Stimulated activated naive CD8-positive, alpha-beta T cell treated with anti-CD3 and anti-CD28 coated beads, Interleukin-15, Interleukin-2, amounts not matched to agents 100 ng/mL and 50 ng/mL, for 24 hours (primary cell): ENCODE measurements at regions not wholly inside any gene's neighbourhood (a gene's known extent, or its start where the extent isn't known, plus 50 kb on each side); places are given as distances from the start of the nearest gene placed in this dataset.

Experiments used
- H3K27ac Mint-ChIP-seq: one replicate; pipeline ENCODE4 v1.8.0; 2021; ENCODE audit warnings: mild to moderate bottlenecking, mixed read lengths
- H3K27me3 Mint-ChIP-seq: one replicate; pipeline ENCODE4 v1.8.0; 2021; ENCODE audit warnings: mixed read lengths
- H3K36me3 Mint-ChIP-seq: one replicate; pipeline ENCODE4 v1.8.0; 2021; ENCODE audit warnings: low read depth, mixed read lengths
- H3K4me1 Mint-ChIP-seq: one replicate; pipeline ENCODE4 v1.8.0; 2021; ENCODE audit warnings: low read depth, mixed read lengths
- H3K4me3 Mint-ChIP-seq: one replicate; pipeline ENCODE4 v1.8.0; 2021; ENCODE audit warnings: mild to moderate bottlenecking, mixed read lengths
- H3K9me3 Mint-ChIP-seq: one replicate; pipeline ENCODE4 v1.8.0; 2021; ENCODE audit warnings: mixed read lengths

GRCh38 chr14:97031530-97031929 lies 234.3 kb downstream of the VRK1 start:
- H3K27me3 Mint-ChIP-seq, result peaks cover 47% of the 10 kb centered on the region
- H3K4me1 Mint-ChIP-seq, result peaks cover 5% of the 10 kb centered on the region
- peaks cover 3% of the 10 kb centered on the region for H3K36me3 Mint-ChIP-seq
- H3K4me3 Mint-ChIP-seq, result no peak overlapping the region
- H3K27ac Mint-ChIP-seq, result no peak overlapping the region
- H3K9me3 Mint-ChIP-seq, result peaks cover 3% of the 10 kb centered on the region

GRCh38 chr14:97033556-97034081 lies 236.4 kb downstream of the VRK1 start:
- peaks cover 3% of the 10 kb centered on the region for H3K36me3 Mint-ChIP-seq
- H3K27ac Mint-ChIP-seq, result no peak overlapping the region
- peaks cover 40% of the 10 kb centered on the region for H3K27me3 Mint-ChIP-seq
- peak overlapping the region; percentile 5 for H3K4me3 Mint-ChIP-seq
- H3K9me3 Mint-ChIP-seq, result peaks cover 3% of the 10 kb centered on the region
- H3K4me1 Mint-ChIP-seq, result peaks cover 5% of the 10 kb centered on the region

DNA sequence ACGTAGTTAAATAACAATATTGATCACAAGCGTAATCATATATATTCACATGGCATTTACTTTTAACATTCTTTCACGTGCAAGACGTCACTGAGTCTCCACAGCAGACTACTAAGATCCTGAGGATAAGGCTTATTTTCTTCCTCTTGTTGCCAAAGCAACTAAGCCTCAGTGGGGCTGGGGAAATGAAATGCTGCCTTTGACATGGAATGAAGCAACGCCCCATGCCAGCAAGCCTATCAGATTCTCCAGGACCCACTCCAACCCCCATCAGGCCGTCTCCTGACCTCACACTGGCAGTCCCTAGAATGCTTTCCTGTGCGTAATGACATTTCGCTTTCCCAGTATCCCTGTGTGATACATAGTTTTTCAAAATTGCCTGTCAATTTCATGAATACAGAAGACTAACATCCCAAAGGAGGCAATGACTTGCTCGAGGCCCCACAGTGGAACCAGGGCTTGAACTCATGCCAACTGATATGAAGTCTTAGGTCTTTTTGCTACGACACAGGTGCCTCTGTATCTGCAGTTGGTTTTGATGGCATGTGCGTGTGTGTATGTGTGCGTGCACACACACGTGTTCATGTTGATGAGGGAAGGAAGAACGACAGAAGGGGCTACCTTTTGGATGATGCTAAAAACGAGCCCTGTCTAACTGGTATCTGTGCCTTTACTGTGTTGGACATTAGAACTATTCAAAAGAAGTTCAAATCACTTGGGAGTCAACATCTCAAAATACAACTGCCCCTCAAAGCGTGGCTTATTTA lies 239.1 kb downstream of the VRK1 start:
- H3K27me3 Mint-ChIP-seq, result peaks cover 37% of the 10 kb centered on the region

GRCh38 chr14:97039717-97040363 lies 242.7 kb downstream of the VRK1 start:
- Mint-ChIP-seq H3K36me3 (no peaks in the 10 kb centered on the region), H3K27ac (no peak overlapping the region), H3K4me1 (no peaks in the 10 kb centered on the region), H3K4me3 (no peak overlapping the region), H3K9me3 (peaks cover 15% of the 10 kb centered on the region), H3K27me3 (peaks cover 13% of the 10 kb centered on the region)

More for the DNA sequence above, 239.1 kb downstream of the VRK1 start:
- Mint-ChIP-seq H3K27ac (no peak overlapping the region), H3K4me3 (no peak overlapping the region), H3K4me1 (peaks cover 5% of the 10 kb centered on the region), H3K9me3 (peaks cover 12% of the 10 kb centered on the region), H3K36me3 (peaks cover 3% of the 10 kb centered on the region)

GRCh38 chr14:97046967-97047366 lies 249.8 kb downstream of the VRK1 start:
- H3K4me1 Mint-ChIP-seq, result no peaks in the 10 kb centered on the region
- no peak overlapping the region for H3K4me3 Mint-ChIP-seq
- no peak overlapping the region for H3K27ac Mint-ChIP-seq
- H3K36me3 Mint-ChIP-seq, result no peaks in the 10 kb centered on the region
- H3K9me3 Mint-ChIP-seq, result peaks cover 2% of the 10 kb centered on the region
- H3K27me3 Mint-ChIP-seq, result peaks cover 5% of the 10 kb centered on the region

DNA sequence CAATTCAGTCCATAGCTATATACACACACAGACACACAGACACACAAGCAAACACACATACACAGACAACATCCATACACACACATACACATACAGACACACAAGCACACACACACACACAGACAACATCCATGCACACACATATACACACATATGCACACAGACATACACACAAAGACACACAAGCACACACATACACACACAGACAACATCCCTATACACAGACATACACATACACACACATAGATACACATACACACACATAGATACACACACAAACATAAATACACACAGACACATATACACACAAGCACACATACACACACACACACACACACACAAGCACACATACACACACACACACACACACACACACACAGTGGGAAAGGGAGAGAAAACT lies 254.8 kb downstream of the VRK1 start:
- H3K9me3 Mint-ChIP-seq, result no peaks in the 10 kb centered on the region
- no peaks in the 10 kb centered on the region for H3K36me3 Mint-ChIP-seq
- no peaks in the 10 kb centered on the region for H3K4me1 Mint-ChIP-seq
- H3K4me3 Mint-ChIP-seq, result no peak overlapping the region
- H3K27me3 Mint-ChIP-seq, result no peaks in the 10 kb centered on the region
- H3K27ac Mint-ChIP-seq, result no peak overlapping the region

GRCh38 chr14:97053941-97054340 lies 256.8 kb downstream of the VRK1 start:
- H3K4me1 Mint-ChIP-seq, result no peaks in the 10 kb centered on the region
- no peak overlapping the region for H3K27ac Mint-ChIP-seq
- no peaks in the 10 kb centered on the region for H3K9me3 Mint-ChIP-seq
- no peaks in the 10 kb centered on the region for H3K27me3 Mint-ChIP-seq
- H3K36me3 Mint-ChIP-seq, result no peaks in the 10 kb centered on the region
- H3K4me3 Mint-ChIP-seq, result no peak overlapping the region

DNA sequence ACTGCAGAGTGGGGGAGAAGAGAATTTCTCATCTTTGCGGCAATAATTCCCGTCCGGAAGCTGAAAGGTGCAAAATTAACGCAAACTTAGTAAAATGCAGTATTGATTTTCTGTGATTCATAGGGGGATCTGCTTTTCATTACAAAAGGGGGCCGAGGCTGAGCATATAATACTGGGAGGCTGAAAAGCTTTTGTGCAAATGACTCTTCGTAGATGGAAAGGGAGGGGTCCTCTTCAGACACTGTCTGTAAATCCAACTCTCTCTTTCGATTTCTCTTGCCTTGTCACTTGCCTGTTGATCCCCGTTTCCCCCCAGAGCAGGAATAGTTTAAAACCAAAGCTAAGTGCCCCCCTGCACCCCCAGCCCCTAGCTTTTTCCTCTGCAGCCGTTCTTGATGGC lies 258.2 kb downstream of the VRK1 start:
- Mint-ChIP-seq H3K4me3 (no peak overlapping the region), H3K9me3 (no peaks in the 10 kb centered on the region), H3K4me1 (no peaks in the 10 kb centered on the region)

DNA sequence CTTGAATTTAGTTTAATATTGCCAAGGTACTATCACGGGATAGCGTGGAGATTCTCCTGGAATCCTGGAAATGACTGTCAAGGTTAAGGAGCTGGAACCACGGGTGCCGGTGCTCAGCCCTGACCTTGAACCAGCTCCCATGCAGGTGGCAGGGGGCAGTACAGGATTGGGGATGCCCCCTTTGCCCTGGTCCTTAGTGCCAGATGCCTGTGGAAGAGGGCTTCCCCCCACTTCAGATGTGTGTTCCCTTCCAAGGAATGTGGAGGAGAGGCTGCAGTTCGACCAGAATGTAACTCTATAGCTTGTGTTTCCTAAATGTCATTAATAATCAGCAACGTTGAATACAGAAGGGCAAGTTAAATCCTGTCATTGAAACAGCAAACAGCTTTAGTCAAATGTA lies 258.9 kb downstream of the VRK1 start:
- Mint-ChIP-seq H3K27me3 (no peaks in the 10 kb centered on the region), H3K9me3 (no peaks in the 10 kb centered on the region), H3K4me3 (no peak overlapping the region), H3K36me3 (no peaks in the 10 kb centered on the region), H3K27ac (no peak overlapping the region), H3K4me1 (no peaks in the 10 kb centered on the region)

More for the DNA sequence above, 258.2 kb downstream of the VRK1 start:
- H3K27ac Mint-ChIP-seq, result no peak overlapping the region
- H3K36me3 Mint-ChIP-seq, result no peaks in the 10 kb centered on the region
- no peaks in the 10 kb centered on the region for H3K27me3 Mint-ChIP-seq

DNA sequence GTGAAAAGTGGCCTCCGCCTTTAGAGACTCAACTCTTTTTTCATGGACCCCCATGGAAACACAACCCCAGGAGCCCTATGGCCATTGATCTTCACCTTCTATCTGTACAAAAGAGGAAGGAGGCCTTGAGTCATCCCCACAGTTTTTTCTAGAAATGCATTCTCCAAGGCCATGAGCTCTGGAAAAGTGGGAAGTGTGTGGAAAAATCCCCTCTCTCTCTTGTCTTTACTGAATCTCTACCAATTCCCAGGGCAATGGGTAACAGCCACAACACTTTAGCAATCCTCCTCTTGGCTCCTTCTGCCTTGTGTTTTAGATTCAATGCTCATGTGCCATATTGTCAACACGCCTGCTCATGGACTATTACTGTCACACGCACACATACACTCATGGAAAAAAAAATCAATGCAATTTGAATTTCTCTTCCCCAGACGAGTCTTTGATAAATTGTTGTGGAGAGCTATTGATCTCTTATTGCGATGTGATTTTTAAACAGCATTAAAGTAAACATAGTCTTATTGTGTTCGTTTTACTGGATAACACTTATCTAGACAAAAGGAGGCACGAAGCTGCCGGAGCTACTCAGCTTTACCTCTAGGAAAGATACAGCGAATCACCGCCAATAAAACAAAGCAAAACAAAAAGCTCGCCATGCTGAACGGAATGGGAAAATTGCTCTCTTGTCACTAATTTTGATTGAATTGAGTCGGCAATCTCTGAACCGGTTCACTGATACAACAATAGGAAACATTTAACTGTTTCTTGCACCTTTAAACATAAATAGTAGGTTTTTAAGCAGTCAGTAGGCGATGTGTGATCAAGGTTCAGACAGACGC lies 260.3 kb downstream of the VRK1 start:
- Mint-ChIP-seq H3K27me3 (no peaks in the 10 kb centered on the region), H3K4me1 (no peaks in the 10 kb centered on the region), H3K9me3 (no peaks in the 10 kb centered on the region), H3K36me3 (no peaks in the 10 kb centered on the region), H3K4me3 (no peak overlapping the region), H3K27ac (no peak overlapping the region)

- Mint-ChIP-seq H3K4me3 (no peak overlapping the region), H3K27me3 (no peaks in the 10 kb centered on the region), H3K4me1 (no peaks in the 10 kb centered on the region), H3K9me3 (no peaks in the 10 kb centered on the region), H3K36me3 (no peaks in the 10 kb centered on the region), H3K27ac (no peak overlapping the region)
These were observed 260.9 kb downstream of the VRK1 start for GRCh38 chr14:97058074-97058467.

GRCh38 chr14:97058589-97058988 lies 261.4 kb downstream of the VRK1 start:
- H3K27me3 Mint-ChIP-seq, result no peaks in the 10 kb centered on the region
- no peak overlapping the region for H3K27ac Mint-ChIP-seq
- H3K4me3 Mint-ChIP-seq, result no peak overlapping the region
- H3K4me1 Mint-ChIP-seq, result no peaks in the 10 kb centered on the region
- no peaks in the 10 kb centered on the region for H3K36me3 Mint-ChIP-seq
- no peaks in the 10 kb centered on the region for H3K9me3 Mint-ChIP-seq

- no peaks in the 10 kb centered on the region for H3K4me1 Mint-ChIP-seq
- no peaks in the 10 kb centered on the region for H3K36me3 Mint-ChIP-seq
- no peaks in the 10 kb centered on the region for H3K27me3 Mint-ChIP-seq
- no peaks in the 10 kb centered on the region for H3K9me3 Mint-ChIP-seq
- H3K4me3 Mint-ChIP-seq, result no peak overlapping the region
- H3K27ac Mint-ChIP-seq, result no peak overlapping the region
These were observed 264.0 kb downstream of the VRK1 start for GRCh38 chr14:97061198-97061597.

DNA sequence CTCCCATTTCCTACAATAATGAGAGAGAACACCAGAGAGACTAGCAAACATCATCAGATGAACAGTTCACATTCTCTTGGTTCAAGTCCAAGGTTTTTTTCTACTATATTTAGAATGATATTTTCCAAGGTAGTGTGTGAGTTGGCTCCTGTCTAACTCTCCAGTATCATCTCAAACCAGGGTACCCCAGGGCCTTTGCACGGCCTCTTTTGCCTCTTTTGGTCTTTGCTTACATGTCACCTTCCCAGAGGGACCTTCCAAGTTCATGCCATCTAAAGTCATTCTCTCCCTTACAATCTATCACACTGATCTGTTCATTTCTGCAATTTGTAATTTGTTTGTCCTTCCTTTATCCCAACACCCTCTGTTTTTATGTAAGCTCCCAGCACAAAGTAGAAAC lies 264.5 kb downstream of the VRK1 start:
- H3K27ac Mint-ChIP-seq, result no peak overlapping the region
- no peaks in the 10 kb centered on the region for H3K27me3 Mint-ChIP-seq
- no peaks in the 10 kb centered on the region for H3K4me1 Mint-ChIP-seq
- H3K36me3 Mint-ChIP-seq, result no peaks in the 10 kb centered on the region
- H3K4me3 Mint-ChIP-seq, result no peak overlapping the region
- no peaks in the 10 kb centered on the region for H3K9me3 Mint-ChIP-seq
